ENCODE measurements at regions not wholly inside any gene's neighbourhood (a gene's known extent, or its start where the extent isn't known, plus 50 kb on each side); places are given as distances from the start of the nearest gene placed in this dataset.

GRCh38 chr13:34435338-34435737 is 506.7 kb upstream of the NBEA start:
- Histone ChIP-seq H3K36me3 (ENCODE audit: insufficient read depth, low read length) (no peaks in the 10 kb centered on the region), H3K9me3 (ENCODE audit: insufficient read depth, low read depth, low read length) (no peaks in the 10 kb centered on the region), H3K27me3 (ENCODE audit: insufficient read depth, low read length) (no peaks in the 10 kb centered on the region), H3K4me1 (ENCODE audit: insufficient read depth, low read length) (no peaks in the 10 kb centered on the region), H3K4me3 (ENCODE audit: low read length) (no peak overlapping the region), H3K9ac (ENCODE audit: low read depth, low read length) (no peak overlapping the region), H3K27ac (ENCODE audit: low read depth, low read length) (no peak overlapping the region)
- 72% methylated on average over 1 of the region's 3 CpGs for WGBS

DNA sequence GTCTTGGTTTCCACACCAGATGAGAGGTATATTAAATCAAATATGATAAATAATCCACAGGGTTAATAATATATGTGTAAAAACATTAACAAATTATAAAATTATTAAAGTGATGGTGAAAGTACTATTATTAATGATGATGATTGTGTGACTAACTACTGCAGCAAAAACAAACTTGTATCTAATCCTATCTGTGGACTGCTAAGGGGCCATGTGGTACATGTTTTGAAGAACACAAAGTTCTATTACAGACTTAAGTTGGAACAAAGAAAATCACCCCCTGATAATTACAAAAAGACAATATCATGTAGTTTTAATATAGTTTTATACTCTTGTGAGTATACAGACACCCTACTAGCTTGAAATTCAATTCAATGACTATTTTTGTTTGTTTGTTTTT is 504.2 kb upstream of the NBEA start:
- Histone ChIP-seq H3K4me1 (ENCODE audit: insufficient read depth, low read length) (no peaks in the 10 kb centered on the region), H3K9ac (ENCODE audit: low read depth, low read length) (no peak overlapping the region), H3K36me3 (ENCODE audit: insufficient read depth, low read length) (no peaks in the 10 kb centered on the region), H3K9me3 (ENCODE audit: insufficient read depth, low read depth, low read length) (no peaks in the 10 kb centered on the region), H3K4me3 (ENCODE audit: low read length) (no peak overlapping the region), H3K27me3 (ENCODE audit: insufficient read depth, low read length) (no peaks in the 10 kb centered on the region), H3K27ac (ENCODE audit: low read depth, low read length) (no peak overlapping the region)

DNA sequence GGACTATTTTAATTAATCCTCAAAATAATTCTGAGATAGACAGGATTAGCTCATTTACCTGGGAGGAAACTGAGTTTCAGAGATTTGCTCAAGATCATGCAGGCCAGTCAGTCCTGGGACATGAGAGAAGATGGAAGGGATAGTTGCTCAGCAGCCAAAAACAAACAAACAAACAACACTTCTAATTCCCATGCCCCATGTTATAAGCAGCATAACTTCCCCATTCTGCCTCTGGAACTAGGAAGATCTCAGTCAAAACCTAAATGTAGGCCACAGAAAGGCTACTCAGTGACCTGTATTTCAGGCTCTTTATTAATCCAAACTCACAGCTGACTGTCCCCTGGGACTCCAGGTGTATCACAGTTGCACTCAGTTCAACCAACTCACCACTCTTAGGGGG is 489.2 kb upstream of the NBEA start:
- Histone ChIP-seq H3K9me3 (ENCODE audit: insufficient read depth, low read depth, low read length) (no peaks in the 10 kb centered on the region), H3K36me3 (ENCODE audit: insufficient read depth, low read length) (no peaks in the 10 kb centered on the region), H3K27ac (ENCODE audit: low read depth, low read length) (no peak overlapping the region), H3K4me3 (ENCODE audit: low read length) (no peak overlapping the region), H3K4me1 (ENCODE audit: insufficient read depth, low read length) (no peaks in the 10 kb centered on the region), H3K27me3 (ENCODE audit: insufficient read depth, low read length) (no peaks in the 10 kb centered on the region), H3K9ac (ENCODE audit: low read depth, low read length) (no peak overlapping the region)

- no peaks in the 10 kb centered on the region for H3K9me3 ChIP-seq (ENCODE audit: insufficient read depth, low read depth, low read length)
- H3K27me3 ChIP-seq (ENCODE audit: insufficient read depth, low read length), result no peaks in the 10 kb centered on the region
- H3K36me3 ChIP-seq (ENCODE audit: insufficient read depth, low read length), result no peaks in the 10 kb centered on the region
- H3K4me3 ChIP-seq (ENCODE audit: low read length), result no peak overlapping the region
- WGBS, result 90% methylated on average over 3 of the region's 4 CpGs
- H3K4me1 ChIP-seq (ENCODE audit: insufficient read depth, low read length), result no peaks in the 10 kb centered on the region
- H3K9ac ChIP-seq (ENCODE audit: low read depth, low read length), result no peak overlapping the region
- H3K27ac ChIP-seq (ENCODE audit: low read depth, low read length), result no peak overlapping the region
Measured at GRCh38 chr13:34458756-34459715, 483.0 kb upstream of the NBEA start.

DNA sequence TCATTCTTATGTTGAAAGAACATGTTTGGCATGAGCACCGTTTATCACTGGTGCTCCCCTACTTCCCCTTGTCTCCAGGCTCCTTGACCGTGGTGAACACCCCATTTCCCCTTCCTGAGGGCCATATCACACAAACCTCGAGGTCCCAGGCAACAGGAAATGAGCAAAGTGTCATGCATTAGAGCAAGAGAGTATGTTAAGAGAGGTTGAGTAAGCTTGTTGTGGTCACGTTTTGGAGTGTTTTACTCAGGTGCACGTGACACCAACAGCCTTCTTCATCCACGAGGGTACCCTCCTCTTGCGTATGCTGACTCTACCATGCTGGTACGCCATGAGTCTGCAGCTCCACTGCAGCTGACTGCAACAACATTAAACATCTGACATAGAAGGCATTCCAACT is 482.2 kb upstream of the NBEA start:
- 91% methylated on average over 8 of the region's 8 CpGs for WGBS
- Histone ChIP-seq H3K9ac (ENCODE audit: low read depth, low read length) (no peak overlapping the region), H3K4me3 (ENCODE audit: low read length) (no peak overlapping the region), H3K27ac (ENCODE audit: low read depth, low read length) (no peak overlapping the region), H3K4me1 (ENCODE audit: insufficient read depth, low read length) (no peaks in the 10 kb centered on the region), H3K9me3 (ENCODE audit: insufficient read depth, low read depth, low read length) (no peaks in the 10 kb centered on the region), H3K27me3 (ENCODE audit: insufficient read depth, low read length) (no peaks in the 10 kb centered on the region), H3K36me3 (ENCODE audit: insufficient read depth, low read length) (no peaks in the 10 kb centered on the region)

DNA sequence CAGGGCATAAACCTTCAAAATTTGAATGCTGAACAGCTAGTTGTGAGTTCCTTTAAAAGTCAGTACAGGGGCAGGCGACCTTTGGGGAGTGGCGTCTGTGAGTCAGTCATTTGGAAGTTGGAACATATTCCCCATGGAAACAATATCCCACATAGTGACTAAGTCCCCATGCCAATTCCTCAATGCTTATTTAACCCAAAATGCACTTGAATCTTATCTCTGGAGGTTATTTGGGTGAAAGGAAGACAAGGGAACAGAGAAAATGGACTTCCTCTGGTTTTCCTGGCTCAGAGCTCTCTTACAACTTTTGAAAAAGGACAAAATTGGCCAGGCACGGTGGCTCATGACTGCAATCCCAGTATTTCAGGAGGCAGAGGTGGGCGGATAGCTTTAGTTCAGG is 479.2 kb upstream of the NBEA start:
- H3K36me3 ChIP-seq (ENCODE audit: insufficient read depth, low read length), result no peaks in the 10 kb centered on the region
- H3K9me3 ChIP-seq (ENCODE audit: insufficient read depth, low read depth, low read length), result no peaks in the 10 kb centered on the region
- no peaks in the 10 kb centered on the region for H3K27me3 ChIP-seq (ENCODE audit: insufficient read depth, low read length)
- no peaks in the 10 kb centered on the region for H3K4me1 ChIP-seq (ENCODE audit: insufficient read depth, low read length)
- 92% methylated on average over 4 of the region's 4 CpGs for WGBS
- no peak overlapping the region for H3K27ac ChIP-seq (ENCODE audit: low read depth, low read length)
- H3K4me3 ChIP-seq (ENCODE audit: low read length), result no peak overlapping the region
- H3K9ac ChIP-seq (ENCODE audit: low read depth, low read length), result no peak overlapping the region

GRCh38 chr13:34464011-34464410 is 478.1 kb upstream of the NBEA start:
- Histone ChIP-seq H3K4me3 (ENCODE audit: low read length) (no peak overlapping the region), H3K9ac (ENCODE audit: low read depth, low read length) (no peak overlapping the region), H3K27ac (ENCODE audit: low read depth, low read length) (no peak overlapping the region), H3K9me3 (ENCODE audit: insufficient read depth, low read depth, low read length) (no peaks in the 10 kb centered on the region), H3K4me1 (ENCODE audit: insufficient read depth, low read length) (no peaks in the 10 kb centered on the region), H3K27me3 (ENCODE audit: insufficient read depth, low read length) (no peaks in the 10 kb centered on the region), H3K36me3 (ENCODE audit: insufficient read depth, low read length) (no peaks in the 10 kb centered on the region)
- 96% methylated on average over 3 of the region's 3 CpGs for WGBS

DNA sequence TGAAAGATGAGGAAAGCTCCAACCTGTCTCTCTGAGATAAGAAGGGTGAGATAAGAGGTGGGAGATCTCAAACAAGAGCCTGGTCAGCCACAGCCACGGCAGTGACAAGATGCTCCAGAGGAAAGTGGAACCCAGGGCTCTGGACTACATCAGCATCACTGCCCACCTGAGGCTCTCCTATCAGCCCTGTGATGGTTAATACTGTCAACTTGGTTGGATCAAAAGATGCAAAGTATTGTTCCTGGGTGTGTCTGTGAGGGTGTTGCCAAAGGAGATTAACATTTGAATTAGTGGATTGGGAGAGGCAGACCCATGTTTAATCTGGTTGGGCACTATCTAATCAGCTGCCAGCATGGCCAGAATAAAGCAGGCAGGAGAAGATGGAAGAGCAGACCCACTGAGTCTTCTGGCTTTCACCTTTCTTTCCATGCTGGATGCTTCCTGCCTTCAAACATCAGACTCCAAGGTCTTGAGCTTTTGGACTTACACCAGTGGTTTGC is 476.6 kb upstream of the NBEA start:
- Histone ChIP-seq H3K27me3 (ENCODE audit: insufficient read depth, low read length) (no peaks in the 10 kb centered on the region), H3K9ac (ENCODE audit: low read depth, low read length) (no peak overlapping the region), H3K4me3 (ENCODE audit: low read length) (no peak overlapping the region), H3K36me3 (ENCODE audit: insufficient read depth, low read length) (no peaks in the 10 kb centered on the region), H3K27ac (ENCODE audit: low read depth, low read length) (no peak overlapping the region), H3K4me1 (ENCODE audit: insufficient read depth, low read length) (no peaks in the 10 kb centered on the region), H3K9me3 (ENCODE audit: insufficient read depth, low read depth, low read length) (no peaks in the 10 kb centered on the region)
- 95% methylated on average over 1 of the region's 1 CpG for WGBS

DNA sequence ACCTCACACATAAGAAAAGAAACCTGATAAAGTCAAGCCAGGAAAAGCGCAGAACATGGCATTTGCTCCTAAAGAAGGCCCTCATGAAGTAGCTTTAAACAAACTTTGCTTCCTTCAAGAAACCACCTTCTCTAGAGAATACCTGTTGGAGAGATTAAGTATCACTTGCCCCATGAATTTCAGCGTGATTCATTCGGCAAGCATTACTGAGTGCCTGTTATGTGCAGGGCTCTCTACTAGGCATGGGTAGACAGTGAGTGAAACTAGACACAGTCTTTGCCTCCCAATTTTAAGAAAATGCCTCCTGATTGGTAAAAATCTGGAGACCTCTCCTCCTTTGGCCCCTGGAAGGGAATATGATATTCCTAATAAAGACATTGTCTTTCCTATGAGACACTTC is 475.8 kb upstream of the NBEA start:
- Histone ChIP-seq H3K27ac (ENCODE audit: low read depth, low read length) (no peak overlapping the region), H3K9me3 (ENCODE audit: insufficient read depth, low read depth, low read length) (no peaks in the 10 kb centered on the region), H3K27me3 (ENCODE audit: insufficient read depth, low read length) (no peaks in the 10 kb centered on the region), H3K4me1 (ENCODE audit: insufficient read depth, low read length) (no peaks in the 10 kb centered on the region), H3K9ac (ENCODE audit: low read depth, low read length) (no peak overlapping the region), H3K36me3 (ENCODE audit: insufficient read depth, low read length) (no peaks in the 10 kb centered on the region), H3K4me3 (ENCODE audit: low read length) (no peak overlapping the region)
- 97% methylated on average over 3 of the region's 3 CpGs for WGBS

DNA sequence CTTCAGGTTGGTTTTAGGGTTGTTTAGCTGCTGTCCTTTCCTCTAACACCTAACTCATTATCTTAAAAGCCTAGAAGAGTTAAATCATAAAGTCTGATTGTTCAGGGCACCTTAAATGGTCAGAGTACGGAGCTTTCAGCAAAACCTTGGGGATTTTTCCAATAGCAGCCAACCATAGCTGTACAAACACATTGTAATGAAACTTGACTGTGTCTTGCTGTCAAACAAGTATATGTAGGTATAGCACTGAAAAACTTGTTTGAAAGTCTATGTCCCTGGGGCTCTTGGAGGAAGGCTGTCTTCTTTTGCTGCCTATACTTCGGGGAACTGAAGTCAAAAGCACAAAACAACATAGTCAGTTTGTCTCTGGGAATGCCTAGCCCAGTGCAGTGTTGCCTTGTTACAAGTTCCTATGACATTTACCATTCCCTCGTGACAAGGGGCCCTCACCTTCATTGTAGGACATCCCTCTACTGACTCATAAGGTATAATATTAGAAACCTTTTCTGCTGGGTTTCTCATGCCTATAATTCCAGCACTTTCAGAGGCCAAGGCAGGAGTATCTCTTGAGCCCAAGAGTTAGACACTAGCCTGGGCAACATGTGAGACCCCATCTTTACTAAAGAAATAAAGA is 474.5 kb upstream of the NBEA start:
- Histone ChIP-seq H3K4me1 (ENCODE audit: insufficient read depth, low read length) (no peaks in the 10 kb centered on the region), H3K27ac (ENCODE audit: low read depth, low read length) (no peak overlapping the region), H3K36me3 (ENCODE audit: insufficient read depth, low read length) (no peaks in the 10 kb centered on the region), H3K4me3 (ENCODE audit: low read length) (no peak overlapping the region), H3K9me3 (ENCODE audit: insufficient read depth, low read depth, low read length) (no peaks in the 10 kb centered on the region), H3K27me3 (ENCODE audit: insufficient read depth, low read length) (no peaks in the 10 kb centered on the region), H3K9ac (ENCODE audit: low read depth, low read length) (no peak overlapping the region)
- 89% methylated on average over 3 of the region's 3 CpGs for WGBS

GRCh38 chr13:34469196-34469986 is 472.7 kb upstream of the NBEA start:
- Histone ChIP-seq H3K9me3 (ENCODE audit: insufficient read depth, low read depth, low read length) (no peaks in the 10 kb centered on the region), H3K9ac (ENCODE audit: low read depth, low read length) (no peak overlapping the region), H3K4me1 (ENCODE audit: insufficient read depth, low read length) (no peaks in the 10 kb centered on the region), H3K36me3 (ENCODE audit: insufficient read depth, low read length) (no peaks in the 10 kb centered on the region), H3K27ac (ENCODE audit: low read depth, low read length) (no peak overlapping the region), H3K4me3 (ENCODE audit: low read length) (no peak overlapping the region), H3K27me3 (ENCODE audit: insufficient read depth, low read length) (no peaks in the 10 kb centered on the region)
- WGBS, result 100% methylated on average over 1 of the region's 3 CpGs
